GM21367 (cell line): ENCODE measurements at regions not wholly inside any gene's neighbourhood (a gene's known extent, or its start where the extent isn't known, plus 50 kb on each side); places are given as distances from the start of the nearest gene placed in this dataset.
"Not testable (repeated sequence)": the region's sequence is repeated elsewhere in the genome, so short reads cannot be mapped to it uniquely, and the experiment has no call there.

ENCODE experiments used
- ATAC-seq: cut with Tn5 transposase; IDR thresholded peaks from one replicate; pipeline ENCODE4 v1.9.1; 2021; ENCODE audit not compliant: unreplicated experiment

GRCh38 chr2:3899536-3900155 is 196.3 kb downstream of the DCDC2C start:
- no peak for ATAC-seq

DNA sequence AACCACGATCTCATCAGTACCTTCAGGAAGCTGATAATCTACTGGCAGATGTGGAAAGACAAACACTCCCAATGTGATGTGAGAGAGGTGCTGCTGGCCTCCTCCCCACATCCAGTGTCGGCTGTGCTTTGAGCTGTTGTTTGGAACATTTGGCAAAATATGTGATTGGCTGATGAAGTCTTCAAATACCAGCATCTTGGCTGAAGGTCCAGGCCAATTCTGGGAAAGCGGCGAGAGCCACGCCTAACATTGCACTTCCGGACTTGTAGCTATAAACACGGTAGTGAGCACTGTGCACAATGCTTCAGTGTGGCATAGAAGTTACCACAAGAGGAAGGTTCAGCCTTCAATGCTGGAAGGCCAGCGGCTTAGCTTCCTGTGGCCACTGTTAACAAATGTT is 198.8 kb downstream of the DCDC2C start:
- ATAC-seq, result no peak

DNA sequence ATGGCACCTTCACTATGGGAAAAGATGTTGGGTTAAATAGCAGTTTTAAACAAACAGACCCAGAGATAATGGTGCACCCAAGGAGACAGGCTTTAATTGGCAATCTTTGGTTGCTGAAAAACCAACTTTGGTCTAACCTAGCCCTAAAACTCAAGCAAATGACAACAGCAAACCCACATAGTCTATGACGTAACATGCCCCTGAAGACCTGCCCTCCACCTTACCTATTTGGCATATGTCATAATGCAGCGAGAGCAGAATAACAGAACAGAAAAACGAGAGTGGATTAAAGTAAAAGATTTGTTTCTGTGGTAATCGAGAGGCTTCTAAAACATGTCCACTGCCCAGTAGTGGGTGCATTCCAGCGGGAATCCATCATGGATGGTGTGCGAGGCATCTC is 200.7 kb downstream of the DCDC2C start:
- ATAC-seq, result no peak

DNA sequence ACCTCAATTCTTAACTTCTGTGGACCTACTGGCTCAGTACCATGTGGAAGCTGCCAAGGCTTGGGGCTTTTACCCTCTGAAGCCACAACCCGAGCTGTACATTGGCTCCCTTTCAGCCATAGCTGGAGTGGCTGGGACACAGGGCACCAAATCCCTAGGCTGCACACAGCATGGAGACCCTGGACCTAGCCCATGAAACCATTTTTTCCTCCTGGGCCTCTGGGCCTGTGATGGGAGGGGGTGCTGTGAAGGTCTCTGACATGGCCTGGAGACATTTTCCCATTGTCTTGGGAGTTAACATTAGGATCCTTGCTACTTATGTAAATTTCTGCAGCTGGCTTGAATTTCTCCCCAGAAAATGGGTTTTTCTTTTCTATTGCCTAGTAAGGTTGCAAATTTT is 205.1 kb downstream of the DCDC2C start:
- ATAC-seq, result not testable (repeated sequence)

DNA sequence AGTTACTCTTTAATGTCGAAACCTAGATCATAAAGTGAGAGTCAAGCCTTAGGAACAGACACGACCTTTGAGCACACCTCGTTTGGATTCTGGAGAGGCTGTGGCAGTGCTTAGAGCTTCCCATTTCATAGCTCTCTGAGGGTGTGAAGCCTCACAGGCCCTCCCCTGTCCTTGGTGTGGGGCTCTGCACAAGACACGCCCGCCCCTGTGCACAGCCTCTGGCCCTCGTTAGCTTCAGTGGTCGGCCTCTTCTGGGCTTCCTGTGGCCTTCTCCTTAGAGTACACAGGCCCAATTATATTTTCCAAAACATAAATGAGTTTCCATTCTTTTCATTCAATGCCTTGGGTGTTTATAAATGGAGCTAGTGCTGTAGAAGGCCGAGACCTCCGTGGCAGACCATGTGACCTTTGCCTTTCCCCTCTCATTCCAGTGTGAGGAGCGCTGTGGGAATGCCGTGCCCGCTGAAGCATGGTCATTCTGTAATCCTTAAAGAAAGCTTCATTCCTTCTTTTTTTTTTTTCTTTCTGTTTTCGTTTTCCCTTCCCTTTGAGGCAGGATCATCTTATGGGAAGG is 208.6 kb downstream of the DCDC2C start:
- no peak for ATAC-seq

GRCh38 chr2:3913166-3913565 is 209.8 kb downstream of the DCDC2C start:
- no peak for ATAC-seq

- ATAC-seq, result no peak
Observed at GRCh38 chr2:3914241-3914640, 210.9 kb downstream of the DCDC2C start.

- no peak for ATAC-seq
Observed at GRCh38 chr2:3927031-3927430, 223.7 kb downstream of the DCDC2C start.

DNA sequence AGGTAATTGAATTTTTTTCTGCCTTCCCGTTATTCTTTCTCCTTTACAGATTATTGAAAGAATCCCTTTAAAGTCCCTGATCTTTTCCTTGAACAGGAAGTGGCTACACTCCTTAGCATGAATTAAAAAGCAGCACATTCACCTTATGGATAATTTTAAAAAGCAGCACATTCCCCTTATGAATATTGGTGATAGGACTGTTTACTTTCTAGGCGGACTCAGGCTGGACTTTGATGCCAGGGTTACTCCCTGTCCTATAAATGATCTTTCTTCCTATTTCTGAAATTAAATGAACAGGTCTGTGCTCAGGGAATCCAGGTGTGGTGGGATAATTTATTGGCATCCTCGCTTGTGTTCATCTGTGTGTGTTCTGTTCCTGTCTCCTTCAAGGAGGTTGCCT is 226.0 kb downstream of the DCDC2C start:
- no peak for ATAC-seq

- no peak for ATAC-seq
Observed at GRCh38 chr2:3930246-3930645, 226.9 kb downstream of the DCDC2C start.

GRCh38 chr2:3940661-3941060 is 237.3 kb downstream of the DCDC2C start:
- no peak for ATAC-seq

DNA sequence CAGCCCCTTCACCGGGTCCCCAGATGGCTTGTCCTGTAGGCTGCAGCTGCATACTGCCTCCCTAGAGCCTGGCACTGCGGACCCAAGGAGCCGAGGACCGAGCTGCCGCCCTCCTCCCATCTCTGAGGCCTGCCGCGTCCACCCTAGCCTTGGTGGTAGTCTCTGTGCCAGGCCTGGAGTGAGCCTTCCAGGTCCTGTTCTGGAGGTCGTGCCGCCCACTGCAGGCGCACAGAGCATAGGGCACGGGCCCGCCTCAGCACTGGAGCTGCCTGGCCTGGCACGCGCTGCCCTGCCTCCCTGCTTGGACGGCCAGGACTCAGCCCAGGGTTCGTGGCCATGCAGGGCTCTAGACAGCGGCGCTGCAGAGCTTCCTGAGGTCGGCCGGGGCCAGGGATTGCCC is 239.5 kb downstream of the DCDC2C start:
- ATAC-seq, result no peak

DNA sequence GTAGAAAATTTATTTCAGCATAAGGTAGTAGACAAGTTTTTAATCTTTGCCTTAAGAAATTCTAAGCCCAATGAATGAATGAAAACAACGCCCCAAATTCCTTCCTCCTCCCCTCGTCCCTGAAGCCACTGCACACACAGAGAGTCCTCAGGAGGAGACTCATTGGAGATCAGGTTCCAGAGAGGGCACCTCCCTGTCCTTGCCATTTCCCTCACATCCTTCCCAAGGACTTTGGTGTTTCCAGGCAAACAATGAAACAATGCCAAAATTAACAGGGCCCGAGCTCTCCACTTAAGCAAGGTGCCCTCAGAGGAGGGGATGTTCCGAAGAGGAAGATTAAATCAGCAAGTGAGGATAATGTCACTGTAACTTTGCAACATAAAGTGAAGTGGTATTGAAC is 240.7 kb downstream of the DCDC2C start:
- no peak for ATAC-seq

GRCh38 chr2:3944841-3945240 is 241.5 kb downstream of the DCDC2C start:
- ATAC-seq, result no peak

DNA sequence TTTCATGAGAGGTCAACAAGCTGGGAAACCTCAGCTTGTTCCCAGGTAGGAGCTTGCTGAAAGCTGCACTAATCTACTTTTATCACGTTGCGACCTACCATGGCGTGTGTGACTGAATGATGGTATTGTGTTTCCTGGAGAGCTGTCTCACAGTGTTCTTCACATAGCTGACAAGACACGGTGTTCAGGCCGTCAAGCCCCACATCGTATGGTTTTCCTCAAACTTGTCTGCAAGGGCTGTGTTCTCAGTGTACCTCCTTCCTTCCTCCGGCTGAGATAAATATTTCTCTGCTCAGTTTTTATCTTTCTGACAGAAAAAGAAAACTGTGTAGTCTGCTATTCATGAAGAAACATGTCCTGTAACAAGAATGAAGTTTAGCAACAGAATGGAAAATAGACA is 244.8 kb downstream of the DCDC2C start:
- no peak for ATAC-seq

- ATAC-seq, result no peak
Observed at GRCh38 chr2:3951131-3951954, 248.0 kb downstream of the DCDC2C start.

DNA sequence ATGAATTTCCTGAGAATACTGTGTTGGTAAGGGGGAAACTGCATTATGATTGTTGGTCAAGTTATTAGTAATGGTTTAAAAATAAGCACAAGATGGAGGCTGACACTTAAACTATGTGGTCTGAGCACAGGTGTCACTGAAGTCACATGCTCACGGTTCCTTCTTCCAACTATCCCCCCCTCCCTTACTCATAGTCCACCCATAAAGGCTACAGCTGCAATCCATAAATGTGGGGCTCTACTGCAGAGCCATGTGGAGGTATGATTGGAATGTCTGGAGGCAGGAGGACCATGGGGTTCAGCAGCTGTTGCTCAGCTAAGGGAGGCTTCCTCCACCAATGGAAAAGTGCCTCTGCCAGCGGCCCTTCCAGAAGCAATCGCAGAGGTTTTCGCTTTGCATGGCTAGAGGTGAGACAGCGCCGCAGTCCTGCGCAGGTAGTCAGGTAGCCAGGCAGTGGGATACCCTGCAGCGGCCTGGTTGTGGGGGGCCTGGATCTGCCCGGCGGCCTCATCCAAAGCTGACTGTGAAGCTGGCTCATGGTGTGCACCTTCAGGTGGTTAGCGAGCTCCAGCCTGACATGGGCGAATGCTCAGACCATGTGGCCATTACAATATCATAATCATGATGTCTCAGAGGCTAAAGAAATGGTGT is 249.6 kb downstream of the DCDC2C start:
- no peak for ATAC-seq

- ATAC-seq, result no peak
Observed at GRCh38 chr2:3954261-3954660, 250.9 kb downstream of the DCDC2C start.

DNA sequence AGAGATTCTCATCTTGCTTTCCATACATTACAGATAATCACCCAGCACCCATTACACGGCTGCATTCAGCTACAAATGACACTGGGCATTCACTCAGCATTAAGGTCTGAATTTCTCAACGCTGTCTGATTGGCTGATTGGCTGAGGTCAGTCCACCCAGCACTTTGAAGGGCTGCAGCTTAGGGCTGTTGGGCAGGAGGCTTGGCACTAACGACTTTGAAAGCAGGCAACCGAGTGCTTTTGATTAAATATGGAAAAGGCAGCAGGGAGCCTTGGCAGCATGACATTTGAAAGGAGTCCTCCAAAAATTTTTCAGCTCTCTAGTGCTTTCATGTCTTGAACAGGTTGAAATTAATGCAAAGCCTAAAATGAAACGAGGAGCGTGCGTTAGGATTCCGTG is 253.0 kb downstream of the DCDC2C start:
- ATAC-seq, result no peak

GRCh38 chr2:3956892-3957291 is 253.5 kb downstream of the DCDC2C start:
- no peak for ATAC-seq

DNA sequence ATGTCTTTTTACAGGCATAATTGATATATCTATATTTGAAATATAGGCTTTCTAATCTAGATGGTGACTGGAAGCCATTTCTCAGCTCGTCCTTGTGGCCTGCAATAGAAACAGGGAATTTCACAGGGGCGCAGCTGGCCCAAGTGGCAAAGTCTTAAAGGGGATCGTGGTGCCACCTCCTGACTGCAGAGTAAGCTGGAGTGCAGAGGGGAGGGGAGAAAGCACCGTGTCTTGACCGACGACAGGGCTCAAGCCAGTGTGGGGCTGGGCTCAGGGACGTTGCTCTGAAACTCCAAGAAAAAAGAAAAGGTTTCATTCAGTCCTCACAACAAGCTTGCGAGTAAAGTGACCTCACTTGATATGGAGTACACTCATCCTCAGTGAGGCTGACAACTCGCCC is 255.1 kb downstream of the DCDC2C start:
- no peak for ATAC-seq

- ATAC-seq, result no peak
Observed at GRCh38 chr2:3958969-3959368, 255.6 kb downstream of the DCDC2C start.
